HPDE6-E6E7 (cell line): ENCODE measurements at regions not wholly inside any gene's neighbourhood (a gene's known extent, or its start where the extent isn't known, plus 50 kb on each side); places are given as distances from the start of the nearest gene placed in this dataset.
"Not testable (repeated sequence)": the region's sequence is repeated elsewhere in the genome, so short reads cannot be mapped to it uniquely, and the experiment has no call there.

ENCODE experiments used
- DNase-seq: peaks from one replicate; pipeline ENCODE4 v3.0.0; 2011; ENCODE audit warnings: missing footprints; ENCODE audit errors: extremely low spot score

- no peak for DNase-seq
Measured at GRCh38 chr6:90463359-90463758, 123.5 kb downstream of the MAP3K7 start.

DNA sequence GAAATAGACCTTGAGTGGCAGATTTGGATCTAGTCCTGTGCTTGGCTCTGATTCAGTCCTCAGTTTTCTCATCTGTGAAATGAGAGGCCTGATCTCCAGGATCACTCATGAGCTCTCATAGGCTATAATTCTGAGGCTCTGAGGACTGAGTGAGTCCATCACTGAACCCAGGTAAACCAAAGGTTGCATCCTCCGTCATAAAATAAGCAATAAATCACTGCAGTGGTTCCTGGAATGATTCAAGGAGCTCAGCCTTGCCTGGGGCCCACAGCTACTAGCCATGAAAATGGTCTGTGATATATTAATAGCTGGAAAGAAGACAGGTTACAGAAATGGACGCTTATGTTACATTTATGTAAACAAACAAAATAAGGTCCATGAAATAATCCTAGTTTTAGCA lies 124.8 kb downstream of the MAP3K7 start:
- DNase-seq: no peak

- DNase-seq: no peak
Measured at GRCh38 chr6:90461383-90461782, 125.5 kb downstream of the MAP3K7 start.

DNA sequence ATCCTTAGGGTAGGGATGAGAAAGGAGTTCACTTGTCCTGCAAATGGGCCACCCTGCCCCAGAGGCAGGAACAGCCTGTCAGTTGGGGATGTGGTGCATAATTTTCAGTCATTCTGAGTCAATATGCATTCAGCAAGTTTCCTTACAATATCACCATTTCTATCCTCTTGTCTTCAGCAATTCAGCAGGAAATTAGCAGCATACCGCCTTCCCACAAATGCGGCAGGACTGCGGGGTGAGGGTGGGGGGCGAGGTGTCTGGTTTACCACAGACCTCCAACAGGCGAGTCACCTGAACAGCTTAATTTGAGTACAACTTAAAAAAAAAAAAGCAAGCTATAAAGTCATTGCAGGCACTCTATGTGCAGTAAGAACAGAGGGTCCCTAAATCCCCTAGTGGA lies 126.8 kb downstream of the MAP3K7 start:
- DNase-seq: no peak

- no peak for DNase-seq
Measured at GRCh38 chr6:90459225-90459758, 127.6 kb downstream of the MAP3K7 start.

- DNase-seq: no peak
Measured at GRCh38 chr6:90458353-90459224, 128.3 kb downstream of the MAP3K7 start.

- DNase-seq: no peak
Measured at GRCh38 chr6:90457867-90458259, 129.0 kb downstream of the MAP3K7 start.

DNA sequence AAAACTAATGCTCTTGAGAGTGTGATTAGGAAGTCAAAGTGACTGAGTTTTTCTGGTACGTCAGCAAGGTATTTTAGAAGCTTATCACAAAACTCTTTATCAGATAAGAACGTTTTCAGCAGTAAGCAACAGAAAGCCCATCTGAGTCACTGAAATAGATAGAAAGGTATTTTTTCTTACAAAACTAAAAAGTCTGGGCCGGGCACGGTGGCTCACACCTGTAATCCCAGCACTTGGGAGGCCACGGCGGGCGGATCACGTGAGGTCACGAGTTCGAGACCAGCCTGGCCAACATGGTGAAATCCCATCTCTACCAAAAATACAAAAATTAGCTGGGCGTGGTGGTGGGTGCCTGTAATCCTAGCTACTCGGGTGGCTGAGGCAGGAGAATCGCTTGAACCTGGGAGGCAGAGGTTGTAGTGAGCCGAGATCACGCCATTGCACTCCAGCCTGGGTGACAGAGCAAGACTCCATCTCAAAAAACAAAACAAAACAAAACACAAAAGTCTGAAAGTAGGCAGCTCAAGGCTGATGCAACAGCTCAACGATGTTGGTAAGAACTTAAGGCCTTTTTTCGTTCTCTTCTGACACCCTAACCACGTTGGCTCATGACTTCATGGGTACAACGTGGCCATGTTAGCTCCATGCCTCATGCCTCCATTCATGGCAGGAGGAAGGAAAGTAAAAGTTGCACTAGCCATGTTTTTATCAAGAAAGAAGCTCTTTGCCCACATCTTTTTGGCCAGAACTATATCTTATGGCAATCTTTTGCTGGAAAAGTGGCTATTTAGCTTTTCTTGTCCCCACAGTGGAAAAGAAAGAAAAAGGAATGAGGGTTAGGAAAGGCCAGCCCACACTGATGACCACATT lies 129.6 kb downstream of the MAP3K7 start:
- not testable (repeated sequence) for DNase-seq

DNA sequence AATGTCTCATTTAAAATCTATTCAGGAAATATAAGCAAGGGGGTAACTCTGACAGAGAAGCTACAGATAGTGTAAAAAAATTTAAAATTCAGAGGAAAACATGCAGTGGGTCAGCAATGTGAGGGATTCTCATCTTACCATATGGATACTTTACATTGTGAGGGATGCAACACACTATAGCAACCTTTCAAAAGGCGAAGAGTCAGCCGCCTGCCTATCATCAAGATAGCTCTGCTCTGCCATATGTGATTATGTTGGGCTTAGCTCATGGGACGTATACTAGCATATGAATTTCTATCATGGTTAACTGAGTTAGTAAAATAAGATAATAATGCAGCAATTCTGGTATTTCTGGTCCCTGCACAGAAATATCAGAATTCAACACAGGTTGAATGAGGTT lies 130.9 kb downstream of the MAP3K7 start:
- no peak for DNase-seq

DNA sequence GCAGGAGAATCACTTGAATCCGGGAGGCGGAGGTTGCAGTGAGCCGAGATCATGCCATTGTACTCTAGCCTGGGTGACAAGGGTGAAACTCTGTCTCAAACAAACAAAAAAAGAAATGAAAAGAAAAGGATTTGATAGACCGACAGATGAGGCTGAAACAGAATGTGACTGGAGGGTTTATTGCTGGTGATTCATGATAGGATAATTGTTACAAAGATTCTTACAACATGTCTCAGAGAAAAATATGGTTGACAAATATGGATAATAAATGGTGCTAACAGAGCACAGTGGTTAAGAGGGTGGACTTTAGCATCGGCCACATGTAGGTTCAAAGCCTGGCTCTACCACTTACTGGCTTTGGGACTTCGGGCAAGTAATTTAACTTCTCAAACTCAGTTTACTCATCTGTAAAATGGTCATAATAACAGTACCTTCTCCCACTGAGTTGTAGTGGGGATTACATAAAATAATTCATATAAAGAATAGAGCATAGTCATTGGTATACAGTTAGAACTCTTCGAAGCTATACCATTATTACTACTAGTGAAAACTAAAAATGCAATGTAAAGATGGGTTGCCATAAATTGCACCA lies 131.9 kb downstream of the MAP3K7 start:
- no peak for DNase-seq

- DNase-seq: no peak
Measured at GRCh38 chr6:90450268-90450953, 136.5 kb downstream of the MAP3K7 start.

DNA sequence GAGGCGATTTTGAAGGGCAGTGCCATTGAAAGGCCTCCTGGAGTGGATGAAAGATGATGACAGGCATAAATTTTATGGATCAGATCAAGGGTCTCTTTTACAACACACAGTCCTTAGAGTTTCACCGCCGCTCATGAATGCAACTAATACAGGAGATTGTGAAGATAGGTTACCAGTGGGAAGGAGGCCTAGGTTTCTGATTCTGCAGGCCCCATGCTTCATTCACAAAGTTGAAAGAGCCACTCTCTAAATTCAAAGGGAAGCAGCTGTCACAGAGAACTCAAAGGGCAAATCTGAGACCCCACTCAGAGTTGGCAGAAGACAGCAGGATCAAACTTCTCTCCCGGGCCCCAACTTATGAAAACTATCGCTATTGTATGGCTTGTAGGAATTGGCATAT lies 137.6 kb downstream of the MAP3K7 start:
- DNase-seq: no peak

- no peak for DNase-seq
Measured at GRCh38 chr6:90448836-90449235, 138.0 kb downstream of the MAP3K7 start.

DNA sequence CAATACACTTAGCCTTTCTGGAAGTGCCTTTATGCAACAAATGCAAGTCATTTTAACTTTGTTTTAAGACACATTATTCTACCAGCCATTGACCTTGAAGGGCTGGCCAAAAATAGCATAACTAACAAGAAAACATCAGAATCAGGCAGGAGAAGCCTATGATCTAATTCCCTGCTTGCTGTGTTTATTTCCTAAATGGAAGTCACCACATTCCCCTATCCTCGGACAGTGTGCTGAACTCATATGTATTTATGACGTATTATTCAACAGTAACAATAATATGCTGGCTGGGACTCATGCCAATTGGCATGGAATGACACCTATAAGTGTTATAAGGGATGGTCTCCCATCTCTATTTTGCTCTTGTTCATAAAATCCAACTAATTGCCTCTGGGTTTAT lies 140.7 kb downstream of the MAP3K7 start:
- no peak for DNase-seq

DNA sequence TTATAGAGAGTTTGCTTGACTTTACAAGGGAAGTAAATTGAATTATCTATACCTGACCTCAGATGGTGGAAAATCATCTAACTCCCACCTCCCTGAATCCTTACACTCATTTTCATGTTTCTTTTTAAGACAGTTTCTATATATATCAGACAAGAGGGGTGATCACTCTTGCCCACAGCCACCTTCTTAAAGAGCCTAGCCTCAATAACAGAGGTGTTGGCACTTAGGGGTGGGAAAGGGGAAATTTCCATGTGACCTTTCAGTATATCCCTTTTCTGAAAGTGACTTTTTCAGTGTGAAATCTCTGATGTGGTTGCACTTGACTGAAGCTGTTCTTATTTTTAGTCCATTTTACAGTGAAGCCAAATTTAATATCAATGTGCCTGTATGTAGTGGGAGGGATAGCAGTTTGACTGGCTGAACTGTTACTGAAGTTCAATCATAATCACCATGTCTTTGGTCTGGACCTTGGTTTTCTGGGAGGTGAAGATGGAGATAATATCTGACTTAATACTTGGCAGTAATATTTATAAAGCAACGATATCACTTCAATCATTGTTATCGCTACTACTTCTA lies 141.3 kb downstream of the MAP3K7 start:
- DNase-seq: no peak

DNA sequence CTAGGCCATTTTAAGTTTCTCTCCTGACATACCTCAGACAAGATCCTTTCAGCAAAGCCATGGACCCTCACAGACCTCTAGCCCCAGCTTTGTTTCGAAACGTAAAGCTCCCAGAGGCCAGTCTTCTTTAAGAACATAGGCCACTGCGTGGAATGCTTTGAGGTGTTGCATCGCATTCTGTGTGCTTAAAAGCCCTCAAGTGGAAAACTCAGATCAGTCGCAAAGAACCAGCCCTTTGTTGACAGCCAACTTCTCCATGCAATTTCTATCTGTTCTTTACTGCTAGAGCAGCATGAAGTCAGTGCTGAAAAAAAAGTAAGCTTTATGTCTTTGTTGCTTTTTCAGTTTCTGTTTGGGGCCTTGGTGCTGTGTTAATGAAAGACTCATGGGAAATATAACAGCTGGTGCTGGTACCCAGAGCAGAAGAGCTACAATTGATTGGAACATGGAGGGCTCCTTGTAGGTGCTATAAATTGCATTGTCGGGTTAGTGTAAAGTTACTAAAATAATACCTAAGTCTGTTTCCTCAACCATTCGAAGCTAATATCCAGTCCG lies 142.6 kb downstream of the MAP3K7 start:
- no peak for DNase-seq

DNA sequence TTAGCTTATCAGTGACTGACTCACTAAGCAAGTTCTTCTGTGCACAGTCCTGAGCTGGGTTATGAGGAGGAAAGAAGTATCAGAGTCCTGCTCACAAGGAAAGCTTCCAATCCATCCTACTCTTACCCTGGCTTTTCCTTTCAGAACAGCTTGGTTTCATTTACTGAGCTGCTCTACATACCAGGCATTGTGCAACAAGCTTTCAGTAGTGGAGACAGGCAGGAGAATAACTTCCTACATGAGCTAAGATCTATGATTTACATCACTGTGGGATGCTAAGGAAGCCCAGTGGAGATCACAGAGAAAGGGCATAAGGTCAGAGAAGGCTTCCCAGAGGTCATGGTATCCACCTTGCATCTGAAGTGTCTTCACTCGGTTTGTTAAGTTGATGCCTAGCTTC lies 144.5 kb downstream of the MAP3K7 start:
- no peak for DNase-seq

GRCh38 chr6:90440586-90441283 lies 144.1 kb upstream of the BACH2 start:
- DNase-seq: no peak

GRCh38 chr6:90439586-90439985 lies 142.9 kb upstream of the BACH2 start:
- no peak for DNase-seq

DNA sequence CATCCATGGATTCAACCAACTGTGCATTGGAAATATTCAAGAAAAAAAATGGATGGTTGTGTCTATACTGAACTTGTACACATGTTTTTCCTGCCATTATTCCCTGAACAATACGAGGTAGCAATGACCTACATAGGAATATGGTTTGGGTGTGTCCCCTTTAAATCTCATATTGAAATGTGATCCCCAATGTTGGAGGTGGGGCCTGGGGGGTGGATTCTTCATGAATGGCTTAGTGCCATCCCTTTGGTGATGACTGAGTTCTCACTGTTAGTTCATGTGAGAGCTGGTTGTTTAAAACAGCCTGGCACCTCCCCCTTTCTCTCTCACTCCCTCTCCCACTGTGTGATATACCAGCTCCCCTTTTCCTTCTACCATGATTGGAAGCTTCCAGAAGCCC lies 139.8 kb upstream of the BACH2 start:
- no peak for DNase-seq
